GM12875 (cell line): ENCODE measurements at regions not wholly inside any gene's neighbourhood (a gene's known extent, or its start where the extent isn't known, plus 50 kb on each side); places are given as distances from the start of the nearest gene placed in this dataset.
A peak's percentile ranks its signal among the peaks of the same experiment; 100 is the strongest.

Source experiments
- H3K4me3 ChIP-seq: one replicate; pipeline ENCODE4 v1.5.1; 2011; ENCODE audit warnings: low read depth, low read length, control low read depth
- TF ChIP-seq, protein P1 (sequence below): IDR thresholded peaks from 2 replicates; pipeline ENCODE4 v1.5.1; 2011; ENCODE audit warnings: low read depth, mild to moderate bottlenecking, control low read depth, inconsistent platforms, low read length, moderate library complexity, borderline replicate concordance; ENCODE audit not compliant: insufficient read depth

DNA sequence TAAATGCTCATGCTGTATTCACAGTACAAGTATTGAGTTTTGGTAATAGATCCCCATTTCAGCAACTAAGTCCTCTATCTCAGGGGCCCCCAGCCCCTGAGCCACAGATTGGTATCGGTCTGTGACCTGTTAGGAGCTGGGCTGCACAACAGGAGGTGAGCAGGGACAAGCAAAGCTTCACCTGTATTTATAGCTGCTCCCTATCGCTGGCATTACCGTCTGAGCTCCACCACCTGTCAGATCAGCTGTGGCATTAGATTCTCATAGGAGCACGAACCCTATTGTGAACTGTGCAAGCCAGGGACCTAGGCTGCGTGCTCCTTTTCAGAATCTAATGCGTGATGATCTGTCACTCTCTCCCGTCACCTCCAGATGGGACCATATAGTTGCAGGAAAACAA, 262.8 kb upstream of the UBE2E2 start:
- TF ChIP-seq, protein P1, sequence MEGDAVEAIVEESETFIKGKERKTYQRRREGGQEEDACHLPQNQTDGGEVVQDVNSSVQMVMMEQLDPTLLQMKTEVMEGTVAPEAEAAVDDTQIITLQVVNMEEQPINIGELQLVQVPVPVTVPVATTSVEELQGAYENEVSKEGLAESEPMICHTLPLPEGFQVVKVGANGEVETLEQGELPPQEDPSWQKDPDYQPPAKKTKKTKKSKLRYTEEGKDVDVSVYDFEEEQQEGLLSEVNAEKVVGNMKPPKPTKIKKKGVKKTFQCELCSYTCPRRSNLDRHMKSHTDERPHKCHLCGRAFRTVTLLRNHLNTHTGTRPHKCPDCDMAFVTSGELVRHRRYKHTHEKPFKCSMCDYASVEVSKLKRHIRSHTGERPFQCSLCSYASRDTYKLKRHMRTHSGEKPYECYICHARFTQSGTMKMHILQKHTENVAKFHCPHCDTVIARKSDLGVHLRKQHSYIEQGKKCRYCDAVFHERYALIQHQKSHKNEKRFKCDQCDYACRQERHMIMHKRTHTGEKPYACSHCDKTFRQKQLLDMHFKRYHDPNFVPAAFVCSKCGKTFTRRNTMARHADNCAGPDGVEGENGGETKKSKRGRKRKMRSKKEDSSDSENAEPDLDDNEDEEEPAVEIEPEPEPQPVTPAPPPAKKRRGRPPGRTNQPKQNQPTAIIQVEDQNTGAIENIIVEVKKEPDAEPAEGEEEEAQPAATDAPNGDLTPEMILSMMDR, result no peak

DNA sequence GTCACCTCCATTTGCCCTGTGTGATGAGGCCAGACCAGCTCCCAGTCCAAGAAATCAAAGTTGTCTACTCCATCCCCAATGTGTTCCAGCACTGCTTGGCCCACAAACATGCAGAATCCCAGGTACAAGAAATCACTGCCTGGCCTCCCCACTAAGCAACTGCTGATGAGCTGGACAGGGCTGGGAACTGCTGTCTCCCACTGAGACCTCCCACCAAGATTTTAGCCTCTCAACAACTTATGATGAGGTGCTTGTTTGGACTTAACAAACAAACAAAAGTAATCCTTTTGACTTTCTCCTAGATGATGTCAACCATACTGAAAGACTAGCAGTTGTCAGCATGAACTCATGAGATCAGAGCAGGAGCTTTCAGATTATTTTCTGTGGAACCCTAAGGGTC, 260.1 kb upstream of the UBE2E2 start:
- H3K4me3 ChIP-seq, result no peak overlapping the region
- TF ChIP-seq, protein P1, result no peak

More for the DNA sequence above, 262.8 kb upstream of the UBE2E2 start:
- H3K4me3 ChIP-seq, result no peak overlapping the region

DNA sequence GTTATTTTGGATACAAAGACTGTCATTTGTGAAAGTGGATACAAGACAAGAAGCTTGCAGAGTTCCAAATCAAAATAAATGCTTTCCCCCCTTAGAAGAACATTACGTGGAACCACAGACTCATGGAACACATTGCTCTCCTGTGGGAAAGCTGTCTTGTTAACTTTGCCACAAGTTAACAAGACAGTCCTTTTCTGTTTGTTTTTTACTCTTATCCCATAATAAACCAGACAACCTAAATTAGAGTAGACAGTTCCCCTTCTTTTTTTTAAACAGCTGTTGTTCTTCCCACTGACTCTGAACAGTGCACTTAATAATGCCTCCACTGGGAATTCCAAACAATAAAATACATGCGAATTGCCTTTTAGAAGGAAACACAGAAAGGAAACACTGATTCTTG, 255.3 kb upstream of the UBE2E2 start:
- no peak overlapping the region for H3K4me3 ChIP-seq
- TF ChIP-seq, protein P1, result no peak

DNA sequence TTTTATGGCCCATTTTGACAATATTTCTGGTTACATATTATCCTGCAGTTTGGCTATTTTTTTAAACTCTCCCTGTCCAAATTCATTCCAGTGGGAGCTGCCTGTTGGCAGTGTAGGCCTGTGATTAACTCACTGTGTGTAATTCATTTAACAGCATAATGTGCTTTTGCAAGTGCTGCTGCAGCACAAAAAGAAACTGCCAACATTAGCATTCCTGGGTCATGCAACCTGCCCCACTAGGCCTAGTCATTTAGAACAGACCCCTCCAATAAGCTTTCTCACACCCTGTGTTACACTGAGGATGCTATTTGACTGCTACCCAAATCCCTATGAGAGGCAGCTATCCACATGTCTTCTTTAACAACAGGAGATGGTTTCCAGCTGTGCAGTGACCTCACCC, 251.2 kb upstream of the UBE2E2 start:
- TF ChIP-seq, protein P1, result no peak
- H3K4me3 ChIP-seq, result no peak overlapping the region

DNA sequence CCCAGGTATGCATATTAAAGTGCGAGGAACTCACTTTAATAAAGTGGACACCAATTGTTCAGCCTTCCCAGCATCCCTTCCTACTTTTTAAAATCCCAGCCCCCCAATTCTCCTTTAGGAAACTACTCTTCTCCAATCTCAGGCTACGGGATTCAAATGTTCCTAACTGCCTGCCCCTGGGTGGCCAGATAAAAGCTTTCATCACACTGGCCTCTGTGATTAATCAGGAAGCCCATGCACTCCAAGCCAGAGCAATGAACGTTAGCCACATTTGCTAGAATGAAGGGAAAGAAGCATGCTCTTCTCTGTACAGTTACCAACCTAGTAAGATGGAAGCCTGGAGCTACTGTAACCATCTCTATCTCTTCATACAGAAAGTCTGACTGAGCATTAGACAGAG, 250.3 kb upstream of the UBE2E2 start:
- no peak overlapping the region for H3K4me3 ChIP-seq
- TF ChIP-seq, protein P1, result no peak

DNA sequence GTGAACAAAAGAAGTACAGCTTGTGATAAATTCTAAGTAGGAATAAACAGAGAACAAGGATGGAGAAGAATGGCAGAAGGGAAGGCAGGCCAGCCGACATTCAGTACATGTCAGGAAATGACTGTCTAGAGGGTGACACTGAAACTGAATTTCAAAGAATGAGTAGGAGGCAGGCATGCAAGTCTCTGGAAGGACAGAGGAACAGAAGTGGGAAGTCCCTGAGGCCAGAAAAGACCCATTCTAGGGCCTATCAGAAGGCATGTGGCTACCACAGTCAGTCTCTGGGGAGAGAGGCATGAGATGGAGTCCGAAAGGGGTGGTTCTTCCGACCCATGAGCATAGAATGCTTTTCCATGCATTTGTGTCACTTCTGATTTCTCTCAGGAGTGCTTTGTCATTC, 243.5 kb upstream of the UBE2E2 start:
- TF ChIP-seq, protein P1, result no peak
- H3K4me3 ChIP-seq, result no peak overlapping the region

DNA sequence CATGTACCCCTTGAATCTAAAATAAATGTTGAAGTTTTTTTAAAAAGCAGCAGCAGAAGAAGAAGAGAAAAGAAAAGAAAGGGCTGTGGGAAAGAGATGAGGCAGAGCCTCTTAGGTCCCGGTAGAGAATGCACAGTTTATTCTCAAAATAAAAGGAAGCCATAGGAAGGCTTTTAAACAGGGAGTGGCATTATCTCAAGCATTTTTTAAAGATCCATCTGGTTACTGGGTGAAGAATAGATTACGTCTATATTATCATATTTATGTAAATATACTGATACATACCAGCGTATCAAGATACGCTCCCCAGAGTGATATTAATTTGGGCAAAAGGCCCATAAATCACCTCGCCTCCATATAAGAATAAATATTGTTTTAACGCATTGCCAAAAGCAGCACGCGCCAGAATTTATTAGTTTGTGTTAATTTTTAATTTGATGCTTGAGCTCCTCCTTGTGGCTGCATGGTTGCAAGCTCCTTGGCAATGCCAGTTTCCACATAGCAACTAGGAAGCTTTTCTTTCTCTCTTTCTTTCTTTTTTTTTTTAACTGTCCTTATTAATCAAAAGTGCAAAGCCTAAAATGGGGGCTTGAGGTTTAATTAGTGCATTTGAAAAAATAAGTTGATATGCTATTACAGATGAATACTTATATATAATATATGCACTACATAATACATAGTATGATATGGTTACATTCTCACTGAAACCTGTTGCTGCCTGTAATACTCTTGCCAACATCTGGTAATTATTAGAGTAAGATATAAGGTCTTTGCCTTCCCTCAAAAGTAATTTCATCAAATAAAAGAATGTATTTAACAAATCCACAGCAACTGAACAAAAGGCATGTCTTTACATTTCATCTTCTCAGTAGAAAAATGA, 242.8 kb upstream of the UBE2E2 start:
- H3K4me3 ChIP-seq, result no peak overlapping the region
- TF ChIP-seq, protein P1, result peak; percentile 49; the same call in 1 of the 2 replicates
